K562 (cell line): ENCODE measurements at regions not wholly inside any gene's neighbourhood (a gene's known extent, or its start where the extent isn't known, plus 50 kb on each side); places are given as distances from the start of the nearest gene placed in this dataset.

ENCODE experiments used
- ETV6 ChIP-seq, 3 experiments: fragments of 150-350 bp in 1 of 3; sonication (generic) in 1 of 3; formaldehyde crosslinking in 1 of 3; IDR thresholded peaks; 2 replicates each; pipeline versions ENCODE4 v1.6.1 to v1.8.0; 2014 to 2022; ENCODE audit warnings: borderline replicate concordance in 2 of 3, low read depth in 2 of 3, antibody characterized with exemption in 1 of 3, low read length in 1 of 3, mild to moderate bottlenecking in 1 of 3, missing genetic modification reagents in 1 of 3
- JUNB ChIP-seq: fragments of 450-650 bp; formaldehyde crosslinking; conservative IDR thresholded peaks from 2 replicates; pipeline ENCODE4 v1.4.0; 2020; ENCODE audit warnings: mild to moderate bottlenecking
- MCM3 ChIP-seq: fragments of 450-650 bp; IDR thresholded peaks from 2 replicates; pipeline ENCODE4 v1.6.1; 2016
- MTA1 ChIP-seq: fragments of 450-650 bp; IDR thresholded peaks from 2 replicates; pipeline ENCODE4 v1.6.1; 2017; ENCODE audit warnings: borderline replicate concordance
- WHSC1 ChIP-seq: IDR thresholded peaks from one replicate; pipeline ENCODE4 v1.6.1; 2012; ENCODE audit warnings: low read length, control low read depth, inconsistent platforms
- TF ChIP-seq, protein P1 (sequence below), 2 experiments: fragments of 450-650 bp in 1 of 2; sonication (generic) in 1 of 2; formaldehyde crosslinking in 1 of 2; IDR thresholded peaks; 2 replicates each; pipeline versions ENCODE4 v1.7.1 to v1.9.0; 2016 to 2022; ENCODE audit warnings: inconsistent platforms in 1 of 2, mild to moderate bottlenecking in 1 of 2, missing genetic modification reagents in 1 of 2
- TF ChIP-seq, protein P2 (sequence below): IDR thresholded peaks from 3 replicates; pipeline ENCODE4 v1.6.1; 2011; ENCODE audit warnings: borderline replicate concordance, mild to moderate bottlenecking, moderate library complexity; ENCODE audit not compliant: insufficient read length; ENCODE audit errors: extremely low read depth
- TF ChIP-seq, protein P3 (sequence below): fragments of 250-450 bp; sonication (Bioruptor Pico); IDR thresholded peaks from 2 replicates; pipeline ENCODE4 v1.5.0; 2021

DNA sequence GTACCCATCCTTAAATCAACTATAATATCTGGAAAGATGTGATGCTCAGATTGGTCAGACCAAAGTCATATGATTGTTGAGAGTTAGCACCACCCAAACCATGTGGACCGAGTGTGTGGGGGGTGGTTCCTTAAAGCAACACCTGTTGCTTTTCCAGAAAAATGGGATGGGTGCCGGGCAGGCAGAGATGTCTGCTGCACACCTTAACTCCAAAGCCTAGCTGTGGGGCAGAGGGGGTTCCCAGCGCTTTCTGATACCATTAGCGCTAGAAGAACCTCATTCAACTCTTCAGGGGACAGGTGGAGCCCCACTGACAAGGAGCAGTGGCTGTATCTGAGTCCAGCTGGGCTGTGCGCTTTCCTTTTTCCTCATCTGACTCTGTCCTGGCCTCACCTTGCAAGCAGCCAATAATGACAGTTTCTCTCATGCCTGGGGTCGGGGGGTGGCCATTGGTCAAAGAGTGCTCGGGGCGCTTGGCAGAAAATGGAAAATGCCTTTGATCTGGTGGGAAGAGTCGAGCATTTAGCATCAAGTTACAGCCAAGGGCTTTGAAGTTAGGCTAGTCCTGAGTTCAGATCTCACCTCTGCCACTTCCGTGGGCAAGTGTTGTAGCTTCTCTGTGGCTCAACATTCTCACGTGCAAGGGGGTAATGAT is 82.6 kb downstream of the IRX3 start (continued):
- TF ChIP-seq, protein P1, sequence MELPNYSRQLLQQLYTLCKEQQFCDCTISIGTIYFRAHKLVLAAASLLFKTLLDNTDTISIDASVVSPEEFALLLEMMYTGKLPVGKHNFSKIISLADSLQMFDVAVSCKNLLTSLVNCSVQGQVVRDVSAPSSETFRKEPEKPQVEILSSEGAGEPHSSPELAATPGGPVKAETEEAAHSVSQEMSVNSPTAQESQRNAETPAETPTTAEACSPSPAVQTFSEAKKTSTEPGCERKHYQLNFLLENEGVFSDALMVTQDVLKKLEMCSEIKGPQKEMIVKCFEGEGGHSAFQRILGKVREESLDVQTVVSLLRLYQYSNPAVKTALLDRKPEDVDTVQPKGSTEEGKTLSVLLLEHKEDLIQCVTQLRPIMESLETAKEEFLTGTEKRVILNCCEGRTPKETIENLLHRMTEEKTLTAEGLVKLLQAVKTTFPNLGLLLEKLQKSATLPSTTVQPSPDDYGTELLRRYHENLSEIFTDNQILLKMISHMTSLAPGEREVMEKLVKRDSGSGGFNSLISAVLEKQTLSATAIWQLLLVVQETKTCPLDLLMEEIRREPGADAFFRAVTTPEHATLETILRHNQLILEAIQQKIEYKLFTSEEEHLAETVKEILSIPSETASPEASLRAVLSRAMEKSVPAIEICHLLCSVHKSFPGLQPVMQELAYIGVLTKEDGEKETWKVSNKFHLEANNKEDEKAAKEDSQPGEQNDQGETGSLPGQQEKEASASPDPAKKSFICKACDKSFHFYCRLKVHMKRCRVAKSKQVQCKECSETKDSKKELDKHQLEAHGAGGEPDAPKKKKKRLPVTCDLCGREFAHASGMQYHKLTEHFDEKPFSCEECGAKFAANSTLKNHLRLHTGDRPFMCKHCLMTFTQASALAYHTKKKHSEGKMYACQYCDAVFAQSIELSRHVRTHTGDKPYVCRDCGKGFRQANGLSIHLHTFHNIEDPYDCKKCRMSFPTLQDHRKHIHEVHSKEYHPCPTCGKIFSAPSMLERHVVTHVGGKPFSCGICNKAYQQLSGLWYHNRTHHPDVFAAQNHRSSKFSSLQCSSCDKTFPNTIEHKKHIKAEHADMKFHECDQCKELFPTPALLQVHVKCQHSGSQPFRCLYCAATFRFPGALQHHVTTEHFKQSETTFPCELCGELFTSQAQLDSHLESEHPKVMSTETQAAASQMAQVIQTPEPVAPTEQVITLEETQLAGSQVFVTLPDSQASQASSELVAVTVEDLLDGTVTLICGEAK (IDR thresholded peaks at IDR 0.05): no peak
- TF ChIP-seq, protein P1 (CRISPR knock-in tag; IDR thresholded peaks at IDR 0.05): no peak
- TF ChIP-seq, protein P2, sequence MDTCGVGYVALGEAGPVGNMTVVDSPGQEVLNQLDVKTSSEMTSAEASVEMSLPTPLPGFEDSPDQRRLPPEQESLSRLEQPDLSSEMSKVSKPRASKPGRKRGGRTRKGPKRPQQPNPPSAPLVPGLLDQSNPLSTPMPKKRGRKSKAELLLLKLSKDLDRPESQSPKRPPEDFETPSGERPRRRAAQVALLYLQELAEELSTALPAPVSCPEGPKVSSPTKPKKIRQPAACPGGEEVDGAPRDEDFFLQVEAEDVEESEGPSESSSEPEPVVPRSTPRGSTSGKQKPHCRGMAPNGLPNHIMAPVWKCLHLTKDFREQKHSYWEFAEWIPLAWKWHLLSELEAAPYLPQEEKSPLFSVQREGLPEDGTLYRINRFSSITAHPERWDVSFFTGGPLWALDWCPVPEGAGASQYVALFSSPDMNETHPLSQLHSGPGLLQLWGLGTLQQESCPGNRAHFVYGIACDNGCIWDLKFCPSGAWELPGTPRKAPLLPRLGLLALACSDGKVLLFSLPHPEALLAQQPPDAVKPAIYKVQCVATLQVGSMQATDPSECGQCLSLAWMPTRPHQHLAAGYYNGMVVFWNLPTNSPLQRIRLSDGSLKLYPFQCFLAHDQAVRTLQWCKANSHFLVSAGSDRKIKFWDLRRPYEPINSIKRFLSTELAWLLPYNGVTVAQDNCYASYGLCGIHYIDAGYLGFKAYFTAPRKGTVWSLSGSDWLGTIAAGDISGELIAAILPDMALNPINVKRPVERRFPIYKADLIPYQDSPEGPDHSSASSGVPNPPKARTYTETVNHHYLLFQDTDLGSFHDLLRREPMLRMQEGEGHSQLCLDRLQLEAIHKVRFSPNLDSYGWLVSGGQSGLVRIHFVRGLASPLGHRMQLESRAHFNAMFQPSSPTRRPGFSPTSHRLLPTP: no peak
- TF ChIP-seq WHSC1 (no peak), JUNB (no peak), MTA1 (no peak), MCM3 (no peak), ETV6 (IDR thresholded peaks at IDR 0.05; ENCODE audit: borderline replicate concordance in 1 of 2, low read depth in 2 of 2, low read length in 1 of 2) (no peak), ETV6 (CRISPR knock-in tag; IDR thresholded peaks at IDR 0.05; ENCODE audit: borderline replicate concordance) (no peak)
- TF ChIP-seq, protein P3, sequence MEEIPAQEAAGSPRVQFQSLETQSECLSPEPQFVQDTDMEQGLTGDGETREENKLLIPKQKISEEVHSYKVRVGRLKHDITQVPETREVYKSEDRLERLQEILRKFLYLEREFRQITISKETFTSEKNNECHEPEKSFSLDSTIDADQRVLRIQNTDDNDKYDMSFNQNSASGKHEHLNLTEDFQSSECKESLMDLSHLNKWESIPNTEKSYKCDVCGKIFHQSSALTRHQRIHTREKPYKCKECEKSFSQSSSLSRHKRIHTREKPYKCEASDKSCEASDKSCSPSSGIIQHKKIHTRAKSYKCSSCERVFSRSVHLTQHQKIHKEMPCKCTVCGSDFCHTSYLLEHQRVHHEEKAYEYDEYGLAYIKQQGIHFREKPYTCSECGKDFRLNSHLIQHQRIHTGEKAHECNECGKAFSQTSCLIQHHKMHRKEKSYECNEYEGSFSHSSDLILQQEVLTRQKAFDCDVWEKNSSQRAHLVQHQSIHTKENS (CRISPR knock-in tag): no peak
